Activated CD8-positive, alpha-beta memory T cell treated with anti-CD3 and anti-CD28 coated beads, Interleukin-2, amount 50 U/mL, for 4 hours (primary cell): ENCODE measurements at regions not wholly inside any gene's neighbourhood (a gene's known extent, or its start where the extent isn't known, plus 50 kb on each side); places are given as distances from the start of the nearest gene placed in this dataset.
"Not testable (repeated sequence)": the region's sequence is repeated elsewhere in the genome, so short reads cannot be mapped to it uniquely, and the experiment has no call there.

ENCODE experiments used
- DNase-seq: peaks from one replicate; pipeline ENCODE4 v3.0.0-alpha.2; 2020

DNA sequence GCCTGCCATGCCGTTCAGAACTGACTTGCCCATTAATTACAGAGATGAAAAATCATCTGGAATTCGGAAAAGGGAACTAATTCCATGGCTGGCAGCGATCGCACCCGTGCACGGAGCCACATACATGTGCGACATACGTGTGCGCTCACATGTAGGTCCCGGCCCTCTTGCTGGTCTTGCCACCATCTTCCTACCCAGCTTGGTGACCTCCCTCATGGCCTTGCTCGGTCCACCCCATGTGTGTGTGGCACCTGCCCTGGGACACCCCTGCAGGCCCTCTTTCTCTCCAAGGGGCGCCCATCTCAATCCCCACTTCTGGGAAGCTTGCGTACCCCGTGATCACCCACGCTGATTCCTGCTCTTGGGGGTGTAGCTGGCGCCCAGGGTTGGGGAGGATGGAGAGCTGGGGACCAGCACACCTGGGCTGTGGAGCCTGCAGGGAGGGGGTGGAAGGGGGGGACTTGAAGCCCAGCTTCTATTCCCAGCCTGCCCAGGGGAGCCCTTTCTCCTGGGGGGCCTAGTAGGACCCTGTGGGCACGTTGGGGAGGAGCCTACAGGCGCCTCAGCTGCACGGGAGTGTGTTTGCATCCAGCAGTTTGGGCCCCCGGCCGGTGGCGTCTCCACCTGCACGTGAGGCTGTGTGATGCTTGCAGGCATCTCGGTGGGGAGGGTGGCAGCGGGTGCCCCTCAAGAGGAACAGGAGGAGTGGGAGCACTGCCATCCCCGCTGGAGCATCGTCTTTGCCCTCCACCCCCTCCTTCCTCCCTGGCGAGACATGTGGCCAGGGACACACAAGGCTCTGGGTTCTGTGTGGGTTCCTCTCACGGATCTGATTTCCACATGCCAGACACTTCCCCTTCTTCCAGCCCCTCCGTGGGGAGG, 112.6 kb downstream of the CRLF3 start:
- DNase-seq = not testable (repeated sequence)

DNA sequence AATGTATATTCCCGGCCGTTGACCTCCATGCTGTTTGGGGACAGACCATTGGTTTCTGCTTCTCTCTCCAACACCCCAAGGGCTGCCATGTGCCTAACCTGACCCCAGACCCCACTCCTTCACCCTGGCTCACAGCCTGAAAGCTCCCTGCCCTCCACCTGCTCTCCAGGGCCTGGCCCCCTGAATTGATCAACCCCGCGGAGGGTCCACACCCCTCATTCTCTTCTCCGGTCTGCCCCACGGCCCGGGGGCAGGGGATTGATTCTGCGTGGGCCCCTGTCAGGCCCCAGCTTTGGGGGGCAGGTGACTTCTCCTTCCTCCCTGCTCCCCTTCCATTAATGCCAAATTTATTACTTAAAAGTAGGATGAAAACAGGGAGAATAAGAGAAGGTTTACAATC, 113.3 kb downstream of the CRLF3 start:
- not testable (repeated sequence) for DNase-seq

DNA sequence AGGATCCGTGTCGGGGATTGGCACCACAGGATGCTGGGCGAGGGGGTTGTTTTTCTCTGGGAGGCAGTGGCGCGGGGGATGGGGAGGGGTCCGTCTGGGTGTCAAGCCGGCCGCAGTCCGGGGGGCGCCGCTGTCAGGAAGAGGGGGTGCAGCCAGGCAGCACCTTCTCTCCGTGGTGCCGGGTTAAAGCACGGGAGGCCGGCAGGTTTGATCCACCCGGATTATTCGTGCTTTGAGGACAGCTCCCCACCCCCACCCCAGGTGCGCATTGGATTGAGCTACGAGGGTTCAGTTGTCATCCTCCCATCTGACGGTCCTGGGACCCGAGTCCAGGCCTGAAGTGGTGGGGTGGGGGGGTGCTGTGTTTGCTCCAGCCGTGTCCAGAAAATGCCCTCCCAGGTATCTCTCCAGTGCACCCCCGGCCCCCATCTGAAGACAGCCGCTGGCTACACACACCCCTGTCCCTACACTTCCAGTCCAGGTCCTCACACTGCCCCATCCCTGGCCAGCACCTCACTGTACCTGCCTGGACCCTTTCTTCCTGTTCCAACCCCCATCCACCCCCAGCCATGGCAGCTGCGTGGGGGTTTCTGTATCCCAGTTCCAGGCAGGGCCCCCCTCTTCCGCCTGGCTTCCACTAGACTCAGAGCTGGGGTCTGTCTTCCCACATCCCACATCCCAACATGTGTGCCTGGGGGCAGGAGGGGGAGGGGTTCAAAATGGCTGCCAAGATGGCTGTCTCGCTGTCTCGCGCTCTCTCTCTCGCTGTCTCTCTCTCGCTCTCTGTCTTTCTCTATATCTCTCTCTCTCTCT, 114.0 kb downstream of the CRLF3 start:
- not testable (repeated sequence) for DNase-seq

DNA sequence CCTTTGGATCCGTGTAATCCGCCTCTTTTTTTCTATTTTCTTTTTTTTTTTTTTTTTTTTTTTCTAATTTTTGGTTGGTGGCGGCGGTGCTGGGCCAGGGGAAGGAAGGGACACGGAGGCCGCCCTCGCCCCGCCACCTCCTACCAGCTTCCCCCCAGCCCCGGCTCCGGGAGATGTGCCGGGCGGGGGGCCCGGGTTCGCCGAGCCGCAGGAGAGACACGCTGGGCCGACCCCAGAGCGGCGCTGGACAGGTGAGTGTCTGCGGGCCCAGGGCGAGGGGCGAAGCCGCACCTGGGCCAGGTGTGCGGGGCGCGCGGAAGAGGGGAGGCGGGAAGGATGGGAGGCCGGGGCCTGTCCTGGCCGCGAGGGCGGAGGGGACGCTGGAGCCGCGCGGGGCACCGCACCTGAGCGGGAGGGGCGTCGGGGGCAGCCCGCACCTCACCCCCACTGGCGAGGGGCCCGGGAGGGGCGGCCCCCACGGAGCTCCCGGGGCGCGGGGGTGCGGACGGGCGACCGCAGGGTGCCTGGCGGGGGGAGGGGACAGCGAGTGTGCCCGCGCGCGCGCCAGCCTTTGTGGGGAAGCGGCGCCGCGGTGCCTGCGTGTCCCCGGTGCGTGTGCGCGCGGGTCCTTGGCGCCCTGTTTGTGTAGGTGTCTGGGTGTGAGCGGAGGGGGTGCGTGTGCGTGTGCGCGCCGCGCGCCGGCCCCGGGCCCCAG, 114.8 kb downstream of the CRLF3 start:
- peak; percentile 27 for DNase-seq

DNA sequence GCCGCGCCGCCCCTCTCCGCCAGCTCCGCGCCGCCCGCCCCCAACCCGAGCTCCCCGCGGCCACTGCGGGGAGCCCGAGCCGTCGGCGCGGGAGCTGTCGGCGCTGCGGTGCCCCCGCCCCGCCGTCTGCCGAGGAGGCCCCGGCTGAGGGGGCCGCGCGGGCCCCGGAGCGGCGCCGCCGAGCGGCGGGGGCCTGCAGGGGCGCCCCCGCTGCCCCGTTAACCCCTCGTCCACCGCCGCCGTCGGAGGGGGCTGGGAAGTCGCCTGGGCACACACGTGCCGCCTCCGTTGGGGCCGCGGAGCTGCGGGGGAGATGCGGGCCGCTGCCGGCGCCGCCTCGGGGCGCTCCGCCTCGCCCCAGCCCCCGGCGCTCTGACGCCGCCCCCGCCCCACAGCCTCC, 115.4 kb downstream of the CRLF3 start:
- peak; percentile 40 for DNase-seq

DNA sequence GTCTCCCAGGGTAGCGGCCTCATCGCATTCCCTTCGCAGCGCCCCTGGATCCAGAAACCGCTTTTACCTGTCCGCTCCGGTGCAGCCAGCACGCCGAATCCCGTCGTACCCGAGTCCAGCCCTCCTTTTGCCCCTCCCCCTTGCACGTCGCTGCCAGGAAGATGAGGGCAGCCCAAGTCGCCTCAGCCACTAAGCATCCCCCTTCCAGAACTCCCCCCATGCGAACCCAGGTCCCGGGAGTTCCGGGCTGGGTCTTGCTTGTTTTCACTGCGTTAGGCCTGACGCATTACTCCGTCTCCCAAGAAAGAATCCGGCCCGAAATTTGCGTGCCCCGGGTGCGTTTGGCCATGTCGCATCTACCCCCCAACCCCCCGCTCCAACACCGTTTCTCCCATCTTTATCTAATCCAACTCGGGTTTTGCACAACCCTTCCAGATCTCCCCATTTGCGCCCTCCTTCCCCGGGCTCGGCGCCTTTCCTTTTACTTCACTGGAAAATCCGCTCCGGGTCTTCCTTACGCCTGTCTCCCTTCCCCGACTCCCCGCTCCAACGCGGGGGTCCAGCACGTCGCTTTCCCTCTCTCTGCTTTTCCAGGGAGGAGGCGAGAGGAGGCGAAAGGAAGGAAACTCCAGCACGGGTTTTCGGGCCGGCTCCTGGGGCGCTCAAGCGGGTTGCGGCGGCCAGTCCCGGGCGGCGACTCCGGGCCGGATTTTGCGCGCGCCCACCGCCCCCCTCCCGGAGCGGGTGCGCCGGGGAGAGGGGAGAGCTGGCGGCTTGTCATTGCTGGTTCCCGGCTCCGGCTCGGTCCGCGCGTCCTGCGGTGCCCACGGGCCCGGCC, 116.0 kb downstream of the CRLF3 start:
- DNase-seq = peak; percentile 72

DNA sequence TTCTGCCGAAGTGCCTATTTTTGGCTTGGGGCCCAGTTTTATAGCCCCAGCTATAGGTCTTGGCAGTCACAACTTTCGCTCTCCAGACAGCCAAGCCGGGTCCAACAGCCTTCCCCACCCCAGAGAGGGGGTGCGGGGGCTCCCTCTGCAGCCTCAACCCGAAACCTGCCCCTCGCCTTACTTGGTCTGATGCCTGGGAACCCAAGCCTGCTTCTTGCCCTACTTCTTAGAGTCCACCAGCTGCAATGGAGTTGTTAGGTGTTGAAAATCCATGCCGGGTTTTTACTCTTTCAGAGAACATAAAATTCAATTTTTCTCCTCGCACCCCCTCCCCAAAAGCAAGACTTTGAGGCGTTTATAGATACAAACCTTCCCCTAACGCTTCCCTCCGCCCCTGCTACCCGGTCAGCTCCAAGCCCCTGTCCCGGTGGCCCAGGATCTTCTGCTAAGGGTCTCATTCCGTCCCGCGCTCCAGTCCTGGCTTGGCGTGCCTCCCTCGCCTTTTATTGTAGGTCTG, 116.7 kb downstream of the CRLF3 start:
- DNase-seq = not testable (repeated sequence)

DNA sequence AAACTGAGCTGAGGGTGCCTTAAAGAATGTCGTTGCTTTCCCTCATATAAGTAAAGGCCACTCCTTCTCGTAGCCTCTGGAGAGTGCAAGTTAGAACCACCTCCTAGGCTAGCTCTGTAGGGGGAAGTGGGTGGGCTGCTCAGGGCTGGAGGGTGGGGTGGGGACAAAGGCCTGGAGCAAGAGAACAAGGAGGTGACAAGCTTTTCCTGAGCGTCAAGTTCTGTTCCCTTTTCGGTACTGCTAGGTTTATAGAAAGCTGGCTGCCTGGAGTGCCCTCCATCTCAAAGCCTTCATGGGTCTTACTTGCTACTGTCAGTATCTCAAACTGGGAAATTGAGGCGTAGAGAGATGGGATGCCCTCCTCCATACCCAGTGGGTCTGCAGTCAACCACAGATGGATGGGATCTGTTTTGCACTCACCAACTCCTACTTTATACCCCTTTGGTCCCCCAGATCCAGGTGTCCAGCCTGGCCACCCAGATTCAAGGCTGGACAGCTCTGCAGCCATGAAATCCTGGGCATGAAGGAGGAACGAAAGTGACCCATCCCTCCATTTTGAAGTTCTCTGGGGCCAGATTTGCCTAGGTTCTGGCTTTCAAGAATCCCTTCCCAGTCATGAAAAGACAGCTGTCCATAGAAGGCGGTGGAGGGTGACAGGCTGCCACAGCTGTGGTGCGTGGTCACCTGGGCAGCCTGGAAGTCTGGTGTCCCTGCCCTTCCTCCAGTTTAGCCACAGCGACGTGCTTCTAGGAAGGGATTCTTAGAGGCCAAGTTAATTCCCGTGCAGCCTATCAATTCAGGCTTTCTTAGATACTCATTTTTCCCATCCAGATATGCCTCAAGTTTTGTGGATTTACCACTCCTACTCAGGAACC, 117.8 kb downstream of the CRLF3 start:
- DNase-seq = not testable (repeated sequence)

DNA sequence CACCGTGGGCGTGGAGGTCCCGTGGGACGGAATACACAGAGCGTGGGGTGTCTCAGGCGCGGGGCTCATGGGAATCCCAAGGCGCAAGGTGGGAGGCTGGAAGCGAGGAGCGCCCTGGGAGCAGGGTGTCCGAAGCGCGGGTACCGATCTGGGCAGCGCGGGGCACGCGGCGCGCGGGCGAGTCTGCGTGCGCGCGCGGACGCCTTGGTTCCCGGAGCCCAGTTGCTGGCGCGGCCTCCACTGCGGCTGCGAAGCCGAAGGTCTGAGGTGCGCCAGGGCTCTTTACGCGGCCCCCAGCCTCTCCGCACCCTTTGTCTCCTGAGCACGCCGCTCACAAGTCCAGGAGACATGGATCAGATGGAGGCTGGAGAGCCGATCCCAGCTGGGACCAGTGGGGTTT, 118.5 kb downstream of the CRLF3 start:
- DNase-seq = not testable (repeated sequence)

DNA sequence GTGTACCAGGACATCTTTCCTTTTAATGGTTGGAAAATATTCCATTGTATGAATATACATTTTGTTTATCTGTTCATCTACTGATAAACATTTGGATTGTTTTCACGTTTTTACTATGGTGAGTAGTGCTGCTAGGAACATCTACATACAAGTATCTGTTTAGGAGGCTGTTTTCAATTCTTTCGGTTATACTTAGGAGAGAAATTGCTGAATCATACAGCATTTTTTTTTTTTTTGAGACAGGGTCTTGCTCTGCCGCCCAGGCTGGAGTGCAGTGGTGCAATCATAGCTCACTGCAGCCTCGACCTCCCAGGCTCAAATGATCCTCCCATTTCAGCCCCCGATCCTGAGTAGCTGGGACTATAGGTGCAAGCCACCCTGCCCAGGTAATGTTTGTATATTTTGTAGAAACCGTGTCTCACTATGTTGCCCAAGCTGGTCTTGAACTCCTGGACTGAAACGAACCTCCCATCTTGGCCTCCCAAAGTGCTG, 122.9 kb downstream of the CRLF3 start:
- no peak for DNase-seq

DNA sequence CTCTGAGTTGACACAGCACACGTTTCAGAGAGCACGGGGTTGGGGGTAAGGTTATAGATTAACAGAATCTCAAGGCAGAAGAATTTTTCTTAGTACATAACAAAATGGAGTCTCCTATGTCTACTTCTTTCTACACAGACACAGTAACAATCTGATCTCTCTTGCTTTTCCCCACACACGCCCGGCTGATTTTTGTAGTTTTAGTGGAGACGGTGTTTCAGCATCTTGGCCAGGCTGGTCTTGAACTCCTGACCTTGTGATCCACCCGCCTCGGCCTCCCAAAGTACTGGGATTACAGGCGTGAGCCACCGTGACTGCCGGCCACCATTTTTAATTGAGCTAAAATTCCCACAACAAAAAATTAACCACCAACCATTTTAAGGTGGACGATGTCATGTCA, 123.7 kb downstream of the CRLF3 start:
- DNase-seq = not testable (repeated sequence)

DNA sequence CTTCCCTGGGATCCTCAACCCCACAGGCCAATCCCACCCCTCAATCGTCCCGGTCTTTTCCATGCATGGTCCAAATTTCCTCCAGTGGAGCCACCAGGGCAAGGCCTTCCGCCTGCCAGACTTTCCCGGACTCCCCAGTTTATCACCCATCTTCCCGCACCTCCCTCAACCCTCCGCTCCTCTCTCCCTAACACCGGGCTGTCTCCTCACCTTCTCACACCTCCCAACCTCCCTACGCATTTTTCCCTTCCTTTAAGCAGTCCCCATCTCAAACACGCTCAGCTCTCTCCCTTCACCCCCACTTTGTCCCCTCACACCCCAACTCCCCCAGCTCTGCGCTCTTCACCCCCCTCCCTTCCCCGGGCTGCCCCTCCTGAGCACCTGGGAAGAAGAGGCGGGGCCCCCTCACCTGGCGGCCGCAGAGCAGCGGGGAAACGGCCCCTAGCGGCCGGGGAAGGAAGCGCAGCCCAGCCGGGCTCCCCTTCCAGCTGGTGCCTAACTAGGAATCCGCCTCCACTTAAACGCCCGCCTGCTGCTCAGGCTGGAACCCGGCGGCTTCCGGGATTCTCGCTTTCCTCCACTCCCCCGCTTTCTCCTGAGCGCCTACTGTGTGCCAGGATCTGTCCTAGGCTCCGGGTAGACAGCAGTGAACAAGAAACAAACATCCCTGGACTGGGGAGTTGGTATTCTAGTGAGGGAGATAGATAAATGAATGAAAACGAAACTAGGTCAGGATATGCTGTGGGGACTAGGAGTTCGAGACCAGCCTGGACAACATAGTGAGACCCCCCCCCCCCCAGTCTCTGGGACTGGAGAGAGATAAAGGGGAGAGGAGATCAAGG, 126.7 kb downstream of the CRLF3 start:
- peak; percentile 81 for DNase-seq

DNA sequence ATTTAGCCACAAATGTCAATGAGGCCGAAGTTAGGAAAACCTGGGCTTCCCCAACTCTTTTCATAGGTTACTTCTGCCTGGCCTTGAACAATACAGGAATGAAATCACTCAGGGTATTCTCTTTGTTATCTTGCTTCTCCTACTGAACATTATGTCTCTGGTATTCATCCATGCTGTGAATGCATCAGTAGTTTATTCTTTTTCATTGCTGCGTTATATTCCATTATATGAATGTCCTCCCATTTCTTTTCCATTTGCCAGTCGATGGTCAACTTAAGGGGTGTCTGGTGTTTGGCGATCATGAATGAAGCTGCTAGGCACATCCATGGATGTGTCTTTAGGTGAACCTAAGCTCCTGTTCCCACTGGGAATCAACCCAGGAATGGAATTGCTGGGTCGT, 128.3 kb downstream of the CRLF3 start:
- no peak for DNase-seq

DNA sequence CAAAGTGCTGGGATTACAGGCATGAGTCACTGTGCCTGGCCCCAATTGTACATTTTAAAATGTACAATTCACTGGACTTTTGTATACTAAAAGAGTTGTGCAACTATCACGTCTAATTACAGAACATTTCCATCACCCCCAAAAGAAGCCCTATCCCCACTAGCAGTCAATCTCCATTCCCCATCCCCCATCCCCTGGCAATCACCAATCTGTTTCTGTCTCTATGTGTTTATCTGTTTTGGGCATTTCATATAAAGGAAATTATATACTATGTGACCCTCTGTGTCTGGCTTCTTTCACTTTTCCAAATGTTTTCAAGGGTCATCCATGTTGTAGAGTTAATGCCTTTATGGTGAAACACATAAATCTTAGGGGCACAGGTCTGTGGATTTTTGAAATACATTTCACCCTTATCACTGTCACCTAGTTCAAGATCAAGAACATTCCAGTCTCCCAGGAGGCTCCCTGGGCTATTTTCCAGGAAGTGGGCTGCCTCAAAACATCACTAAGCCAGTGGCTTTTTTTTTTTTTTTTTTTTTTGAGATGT, 129.2 kb downstream of the CRLF3 start:
- not testable (repeated sequence) for DNase-seq

DNA sequence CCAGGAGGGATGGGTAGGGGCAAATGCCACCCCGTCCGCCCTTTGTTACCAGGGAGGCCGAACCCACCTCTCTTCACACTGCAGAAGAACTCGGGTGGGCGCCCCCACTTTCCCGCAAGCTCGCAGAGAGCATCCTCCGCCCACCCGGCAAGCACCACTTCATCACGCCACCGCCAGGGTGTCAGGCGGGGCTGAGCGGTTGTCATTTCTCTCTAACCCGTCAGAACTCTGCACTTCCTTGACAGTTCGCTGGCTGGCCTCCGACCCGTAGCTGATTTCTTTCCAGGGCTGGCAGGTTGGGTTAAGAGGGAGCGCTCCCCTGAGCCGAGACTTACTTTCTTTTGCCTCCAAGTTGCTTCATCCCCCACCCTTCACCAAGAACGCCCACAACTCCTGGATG, 130.7 kb downstream of the CRLF3 start:
- peak; percentile 60 for DNase-seq

DNA sequence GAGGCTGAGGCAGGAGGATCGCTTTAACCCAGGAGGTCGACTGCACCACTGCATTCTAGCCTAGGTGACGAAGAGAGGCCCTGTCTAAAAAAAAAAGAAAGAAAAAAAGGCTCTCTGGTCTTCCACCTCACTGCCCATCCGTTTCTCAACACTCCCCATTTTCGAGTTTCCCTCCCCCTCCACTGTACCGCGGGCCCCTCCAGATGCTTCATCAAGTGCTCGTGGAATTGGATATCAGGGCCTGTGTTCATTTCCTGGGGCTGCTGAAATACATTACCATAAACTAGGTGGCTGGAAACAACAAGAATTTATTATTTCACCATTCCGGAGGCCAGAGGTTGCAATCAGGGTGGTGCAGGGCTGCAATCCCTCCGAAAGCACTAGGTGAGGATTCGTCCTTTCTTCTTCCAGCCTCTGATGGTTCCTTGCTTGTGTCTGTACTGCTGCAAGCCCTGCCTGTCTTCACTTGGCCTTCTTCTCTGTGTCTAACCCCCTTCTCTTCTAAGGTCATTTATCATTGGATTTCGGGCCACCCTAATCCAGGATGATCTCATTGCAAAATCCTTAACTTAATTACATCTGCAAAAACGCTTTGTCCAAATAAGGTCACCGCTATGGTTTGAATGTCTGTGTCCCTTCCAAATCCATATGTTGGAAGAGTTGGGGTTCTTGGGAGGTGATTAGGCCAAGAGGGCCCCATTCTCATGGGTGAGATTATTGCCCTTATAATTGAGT, 135.1 kb downstream of the CRLF3 start:
- not testable (repeated sequence) for DNase-seq

DNA sequence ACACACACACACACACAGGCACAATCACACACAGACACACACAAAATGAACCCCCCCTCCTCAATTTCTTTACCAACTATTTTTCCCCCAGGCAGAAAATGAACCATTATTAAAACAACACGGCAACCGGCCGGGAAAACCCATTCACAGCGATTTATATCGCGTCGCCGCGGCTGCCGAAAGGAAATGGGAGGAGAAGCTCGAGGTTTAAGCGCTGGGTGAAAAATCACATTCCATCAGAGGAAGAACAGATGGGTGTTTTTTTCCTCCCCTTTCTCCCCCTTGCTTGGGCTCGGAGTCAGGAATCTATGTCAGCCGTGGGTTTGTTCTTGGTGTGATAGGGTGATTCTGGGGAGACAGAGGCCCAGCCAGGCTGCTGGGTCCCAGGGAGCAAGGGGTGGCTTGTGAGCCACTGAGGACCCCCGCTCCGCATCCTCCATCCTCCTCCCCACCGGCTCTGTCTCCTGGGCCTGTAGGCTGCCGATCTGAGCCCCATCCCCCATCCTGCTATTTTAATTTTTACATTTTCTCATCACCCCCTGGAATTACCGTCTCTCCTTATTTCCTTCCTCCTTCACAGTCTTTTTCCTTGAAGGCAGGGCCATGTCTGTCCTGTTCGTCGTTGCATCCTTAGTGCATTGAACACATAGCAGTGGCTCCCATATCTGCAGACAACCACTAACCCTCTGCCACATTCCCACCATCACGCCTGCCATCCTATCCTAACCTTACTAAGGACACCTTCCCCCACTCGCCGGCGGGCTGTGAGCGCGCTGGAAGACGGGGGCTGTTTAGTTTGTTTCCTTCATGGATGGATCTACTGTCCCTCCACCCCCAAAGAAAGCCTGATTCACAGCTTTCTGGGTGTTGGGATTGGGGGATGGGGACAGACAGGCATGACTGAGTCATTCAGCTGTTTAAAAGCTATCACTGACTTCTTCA, 137.7 kb downstream of the CRLF3 start:
- DNase-seq = not testable (repeated sequence)

DNA sequence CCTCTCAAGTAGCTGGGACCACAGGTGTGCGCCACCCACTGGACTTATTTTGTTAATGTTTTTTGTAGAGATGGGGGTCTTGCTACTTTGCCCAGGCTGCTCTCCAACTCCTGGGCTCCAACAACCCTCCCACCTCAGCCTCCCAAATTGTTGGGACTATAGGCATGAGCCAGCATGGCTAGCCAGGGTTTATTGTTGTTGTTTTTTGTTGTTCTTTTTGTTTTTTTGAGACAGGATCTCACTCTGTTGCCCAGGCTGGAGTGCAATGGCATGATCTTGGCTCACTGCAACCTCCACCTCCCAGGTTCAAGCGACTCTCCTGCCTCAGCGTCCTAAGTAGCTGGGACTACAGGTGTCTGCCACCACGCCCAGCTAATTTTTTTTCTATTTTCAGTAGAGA, 142.2 kb downstream of the CRLF3 start:
- not testable (repeated sequence) for DNase-seq
